Activated CD4-positive, alpha-beta T cell treated with anti-CD3 and anti-CD28 coated beads, Interleukin-2, amount 10 ng/mL, durations not matched to agents 24 days and 14 days (primary cell): ENCODE measurements at regions not wholly inside any gene's neighbourhood (a gene's known extent, or its start where the extent isn't known, plus 50 kb on each side); places are given as distances from the start of the nearest gene placed in this dataset.

Experiments
- DNase-seq: peaks from one replicate; pipeline ENCODE4 v3.0.0; 2022
- H3K27ac Mint-ChIP-seq: one replicate; pipeline ENCODE4 v1.8.0; 2022; ENCODE audit warnings: mild to moderate bottlenecking, mixed read lengths
- H3K27me3 Mint-ChIP-seq: one replicate; pipeline ENCODE4 v1.8.0; 2022; ENCODE audit warnings: mixed read lengths
- H3K36me3 Mint-ChIP-seq: one replicate; pipeline ENCODE4 v1.8.0; 2022; ENCODE audit warnings: low read depth, mild to moderate bottlenecking, mixed read lengths
- H3K4me1 Mint-ChIP-seq: one replicate; pipeline ENCODE4 v1.8.0; 2021; ENCODE audit warnings: mixed read lengths
- H3K4me3 Mint-ChIP-seq: one replicate; pipeline ENCODE4 v1.8.0; 2022; ENCODE audit warnings: mild to moderate bottlenecking, moderate library complexity, mixed read lengths
- H3K9me3 Mint-ChIP-seq: one replicate; pipeline ENCODE4 v1.8.0; 2021; ENCODE audit warnings: mixed read lengths
- intact Hi-C: fragments of 100-400 bp; cut with micrococcal nuclease; formaldehyde crosslinking; loops from one replicate; pipeline ENCODE4 v1.15.1; 2023

DNA sequence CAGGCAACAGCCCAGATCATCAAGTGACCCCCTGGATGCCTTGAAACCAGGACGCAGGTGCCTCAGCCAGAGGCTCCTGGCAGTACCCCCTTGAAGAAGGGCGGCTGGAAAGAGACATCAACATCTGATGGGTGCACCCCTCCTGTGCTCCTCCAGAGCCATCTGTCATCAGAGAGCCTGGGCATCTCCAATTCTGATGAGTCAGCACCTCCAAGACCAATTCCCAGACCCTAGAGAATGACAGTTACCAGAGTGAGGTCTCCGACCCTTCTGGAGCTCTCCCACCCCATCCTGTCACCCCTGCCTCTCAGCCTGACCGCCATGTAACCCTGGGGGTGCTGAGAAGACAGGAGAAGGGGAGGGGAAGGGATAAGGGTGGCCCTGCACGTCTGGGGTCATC lies 433.7 kb downstream of the SOX9 start:
- Mint-ChIP-seq H3K9me3 (no peaks in the 10 kb centered on the region), H3K27me3 (no peaks in the 10 kb centered on the region), H3K4me1 (no peaks in the 10 kb centered on the region), H3K4me3 (no peak overlapping the region), H3K36me3 (no peaks in the 10 kb centered on the region), H3K27ac (no peak overlapping the region)
- intact Hi-C loops: no loop called here
- no peak for DNase-seq

DNA sequence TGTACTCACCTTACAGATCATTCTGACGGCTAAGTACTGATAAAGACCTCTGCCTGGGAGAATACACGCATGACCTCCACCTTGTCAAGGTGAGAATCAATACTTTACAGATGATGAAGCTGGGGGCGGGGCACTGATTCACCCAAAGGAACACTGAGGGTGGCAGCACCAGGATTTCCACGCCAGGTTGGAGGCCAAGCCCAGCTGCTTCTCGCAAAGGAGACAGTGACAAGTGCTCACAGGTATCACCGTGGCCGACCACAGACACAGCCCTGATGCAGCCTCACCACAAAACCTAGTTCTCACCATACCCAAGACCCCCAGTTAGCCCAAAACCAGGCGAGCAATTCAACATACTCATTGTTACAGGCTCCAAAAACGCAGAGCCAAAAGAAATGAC lies 434.2 kb downstream of the SOX9 start:
- DNase-seq: no peak
- no peaks in the 10 kb centered on the region for H3K27me3 Mint-ChIP-seq
- H3K4me1 Mint-ChIP-seq: no peaks in the 10 kb centered on the region
- H3K4me3 Mint-ChIP-seq: no peak overlapping the region
- intact Hi-C loops: loop anchor here (5.0 kb wide), 1 partner anchor 637 kb away; the partner anchor contains the start of gene COG1
- H3K36me3 Mint-ChIP-seq: no peaks in the 10 kb centered on the region
- H3K9me3 Mint-ChIP-seq: no peaks in the 10 kb centered on the region
- H3K27ac Mint-ChIP-seq: no peak overlapping the region

DNA sequence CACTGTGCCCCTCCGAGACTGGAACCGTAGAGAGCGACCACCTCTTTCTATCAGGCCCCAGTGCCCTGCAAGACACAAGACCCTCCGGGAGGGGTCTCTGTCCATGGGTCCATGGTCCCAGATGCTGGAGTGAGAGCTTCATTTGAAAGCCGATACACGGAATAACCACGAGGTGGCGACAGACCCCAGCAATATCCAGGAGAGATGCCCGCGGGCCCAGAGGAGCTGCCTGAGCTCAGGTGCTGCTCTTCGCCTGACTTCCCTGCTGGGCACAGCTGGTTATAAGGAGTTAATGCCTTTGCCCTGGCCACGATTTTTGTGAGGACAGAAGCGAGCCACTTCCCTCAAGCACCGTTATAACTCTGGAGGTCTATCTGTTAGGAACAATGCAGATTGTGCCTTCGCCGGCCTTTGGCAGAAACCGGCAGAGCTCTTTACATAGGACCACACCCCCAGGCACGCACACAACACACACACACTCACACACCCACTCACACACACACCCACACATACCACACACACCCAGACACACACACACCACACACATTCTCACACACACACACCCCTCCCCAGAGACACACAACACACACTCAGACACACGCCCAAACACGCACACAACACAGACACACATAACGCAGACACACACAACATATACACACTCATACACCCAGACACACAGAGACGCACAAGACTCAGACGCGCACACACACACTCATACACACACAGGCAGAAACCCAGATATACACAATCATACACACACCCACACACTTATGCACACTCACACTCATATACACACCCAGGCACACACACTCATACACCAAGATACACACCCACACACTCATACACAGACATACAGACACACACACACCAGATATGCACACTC lies 436.4 kb downstream of the SOX9 start:
- H3K4me3 Mint-ChIP-seq: no peak overlapping the region
- intact Hi-C loops: loop anchor here (2.0 to 5.0 kb wide), 3 partner anchors 430 to 635 kb away; partner anchors contain the start of gene COG1
- peak; percentile 90 for DNase-seq
- H3K9me3 Mint-ChIP-seq: no peaks in the 10 kb centered on the region
- H3K27me3 Mint-ChIP-seq: no peaks in the 10 kb centered on the region
- H3K4me1 Mint-ChIP-seq: no peaks in the 10 kb centered on the region
- H3K27ac Mint-ChIP-seq: no peak overlapping the region
- no peaks in the 10 kb centered on the region for H3K36me3 Mint-ChIP-seq

DNA sequence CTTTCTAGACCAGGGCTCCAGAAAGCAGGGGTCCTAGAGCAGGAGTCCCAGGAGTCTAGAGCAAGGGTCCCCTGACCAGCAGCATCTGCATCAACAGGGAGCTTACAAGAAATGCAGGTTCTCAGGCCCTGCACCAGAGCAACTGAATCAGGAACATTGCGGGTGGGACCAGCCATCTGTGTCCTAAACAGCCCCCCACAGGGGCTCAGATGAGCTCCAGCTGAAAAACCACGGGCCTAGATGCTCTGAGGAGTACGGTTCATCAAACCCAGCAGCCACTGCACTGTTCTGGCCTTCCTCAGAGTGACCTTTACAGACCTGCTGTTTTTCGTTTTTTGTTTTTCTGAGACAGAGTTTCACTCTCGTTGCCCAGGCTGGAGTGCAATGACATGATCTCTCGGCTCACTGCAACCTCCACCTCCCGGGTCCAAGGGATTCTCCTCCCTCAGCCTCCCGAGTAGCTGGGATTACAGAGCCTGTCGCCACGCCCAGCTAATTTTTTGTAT lies 438.2 kb downstream of the SOX9 start:
- Mint-ChIP-seq H3K27me3 (peaks cover under 1% of the 10 kb centered on the region), H3K36me3 (no peaks in the 10 kb centered on the region), H3K27ac (no peak overlapping the region), H3K4me1 (no peaks in the 10 kb centered on the region), H3K9me3 (no peaks in the 10 kb centered on the region), H3K4me3 (no peak overlapping the region)
- intact Hi-C loops: loop anchor here (5.0 kb wide), 1 partner anchor 633 kb away; the partner anchor contains the start of gene COG1
- no peak for DNase-seq

DNA sequence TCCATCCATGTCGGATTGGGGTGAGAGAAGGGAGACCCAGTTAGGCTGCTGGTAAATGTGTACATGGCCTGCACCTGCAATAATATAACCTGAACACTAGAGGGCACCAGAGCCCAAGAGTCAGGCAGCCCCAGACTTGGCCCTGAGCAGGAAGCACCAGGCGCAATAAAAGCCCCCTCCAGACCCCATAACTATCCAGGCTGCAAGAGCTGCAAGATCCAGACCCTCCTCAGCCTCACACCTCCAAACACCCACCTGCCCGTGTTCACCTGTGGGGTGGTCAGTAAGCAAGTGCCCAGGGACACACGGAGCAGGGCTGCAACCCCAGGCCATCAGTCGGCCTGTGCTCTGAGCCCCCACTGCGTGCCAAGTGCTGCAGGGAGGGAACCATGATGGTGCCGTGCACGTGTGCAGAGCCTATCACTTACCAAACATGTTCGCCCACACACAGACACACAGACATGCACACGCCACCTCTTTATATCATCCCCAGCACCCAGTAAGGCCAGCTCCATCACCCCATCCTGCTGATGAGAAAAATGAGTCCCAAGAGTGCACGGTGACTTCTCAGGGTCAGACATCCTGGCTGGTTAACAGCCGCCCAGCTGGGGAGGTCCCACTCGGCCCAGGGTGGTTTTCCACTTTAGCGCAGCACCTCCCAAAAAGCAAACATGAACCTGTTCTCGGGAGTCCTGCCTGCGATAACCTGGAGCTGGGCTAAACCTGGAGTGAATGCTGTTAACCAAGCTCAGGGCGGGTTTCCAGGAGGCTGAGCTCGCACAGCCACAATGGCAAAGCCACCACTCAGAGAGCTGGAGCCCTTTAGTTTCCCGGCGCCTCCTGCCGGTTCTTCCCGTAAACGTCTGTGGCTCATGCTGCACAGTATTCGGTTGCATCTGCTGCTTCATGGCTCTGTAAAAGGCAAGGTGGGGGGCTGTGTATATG lies 439.8 kb downstream of the SOX9 start:
- Mint-ChIP-seq H3K36me3 (no peaks in the 10 kb centered on the region), H3K9me3 (no peaks in the 10 kb centered on the region), H3K4me1 (no peaks in the 10 kb centered on the region), H3K4me3 (no peak overlapping the region), H3K27me3 (peaks cover 2% of the 10 kb centered on the region), H3K27ac (no peak overlapping the region)
- intact Hi-C loops: loop anchor here (1.0 to 2.0 kb wide), 3 partner anchors 30 to 810 kb away; no protein-coding TSS in a partner anchor
- peak; percentile 86 for DNase-seq

DNA sequence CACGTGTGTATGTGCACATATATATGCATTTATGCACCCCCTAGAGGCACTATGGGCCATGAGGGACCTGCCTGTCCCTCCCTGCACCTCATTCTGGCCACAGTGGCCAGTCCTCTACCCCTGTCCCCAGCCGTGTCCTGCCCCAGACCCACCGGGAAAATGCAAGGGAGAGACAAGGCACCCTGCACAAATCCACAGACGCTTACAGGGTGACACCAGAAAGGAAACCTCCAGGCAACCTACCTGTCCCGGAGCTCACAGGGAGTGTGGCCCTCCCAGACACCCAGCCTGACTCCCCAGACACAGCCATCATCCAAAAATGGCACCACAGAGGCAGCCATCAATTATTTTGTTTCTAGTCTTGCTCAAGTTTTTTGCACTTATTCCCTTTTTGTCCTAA lies 440.4 kb downstream of the SOX9 start:
- peaks cover 2% of the 10 kb centered on the region for H3K27me3 Mint-ChIP-seq
- H3K4me3 Mint-ChIP-seq: no peak overlapping the region
- intact Hi-C loops: loop anchor here (2.0 kb wide), 1 partner anchor 30 kb away; no protein-coding TSS in a partner anchor
- no peak for DNase-seq
- H3K27ac Mint-ChIP-seq: no peak overlapping the region
- H3K36me3 Mint-ChIP-seq: no peaks in the 10 kb centered on the region
- H3K4me1 Mint-ChIP-seq: no peaks in the 10 kb centered on the region
- no peaks in the 10 kb centered on the region for H3K9me3 Mint-ChIP-seq

DNA sequence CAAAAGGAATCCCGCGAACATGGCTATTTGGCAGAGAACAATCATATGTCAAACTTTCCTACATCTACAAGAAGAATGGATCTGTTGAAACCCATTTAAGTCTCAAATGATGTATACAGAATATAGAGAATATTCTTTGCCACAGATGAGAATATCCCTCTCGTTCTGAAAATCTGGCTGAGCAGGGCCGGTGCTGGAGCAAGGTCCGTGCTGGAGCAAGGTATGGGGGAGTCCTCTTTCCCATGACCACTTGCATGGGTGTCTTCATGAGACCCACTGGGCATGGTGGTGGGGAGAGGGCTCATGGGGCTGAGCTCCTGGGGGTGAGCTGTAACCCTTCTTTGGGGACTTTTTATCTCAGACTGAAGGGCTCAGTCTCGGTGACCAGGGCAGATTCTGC lies 440.9 kb downstream of the SOX9 start:
- Mint-ChIP-seq H3K27me3 (peaks cover 3% of the 10 kb centered on the region), H3K27ac (no peak overlapping the region), H3K9me3 (no peaks in the 10 kb centered on the region), H3K36me3 (no peaks in the 10 kb centered on the region), H3K4me1 (peaks cover 3% of the 10 kb centered on the region), H3K4me3 (no peak overlapping the region)
- intact Hi-C loops: loop anchor here (2.0 kb wide), 1 partner anchor 29 kb away; no protein-coding TSS in a partner anchor
- no peak for DNase-seq

DNA sequence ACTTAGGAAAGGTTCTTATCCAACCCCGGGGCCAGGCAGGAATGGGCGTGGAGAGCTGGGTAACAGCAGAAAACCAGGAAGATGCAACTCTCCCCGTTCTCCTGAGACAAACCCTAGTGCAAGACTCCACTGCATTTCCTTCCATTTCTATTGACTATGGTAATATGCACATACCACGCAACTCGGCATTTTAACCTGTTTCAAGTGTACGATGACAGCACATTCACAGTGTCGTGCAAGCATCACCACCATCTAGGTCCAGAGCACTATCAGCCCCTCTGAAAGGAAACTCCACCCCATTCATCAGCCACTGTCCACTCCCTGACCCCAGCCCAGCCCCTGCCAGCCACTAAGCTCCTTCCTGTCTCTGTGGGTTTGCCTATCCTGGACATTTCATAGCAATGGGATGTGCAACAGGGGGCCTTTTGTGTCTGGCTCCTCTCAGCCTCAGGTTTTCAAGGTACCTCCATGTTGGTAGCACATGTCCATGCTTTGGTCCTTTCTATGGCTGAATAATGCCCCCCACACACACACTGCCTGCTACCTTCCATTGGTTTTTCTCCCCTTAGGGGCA lies 441.9 kb downstream of the SOX9 start:
- H3K4me1 Mint-ChIP-seq: peaks cover 10% of the 10 kb centered on the region
- no peaks in the 10 kb centered on the region for H3K9me3 Mint-ChIP-seq
- no peaks in the 10 kb centered on the region for H3K36me3 Mint-ChIP-seq
- no peak overlapping the region for H3K27ac Mint-ChIP-seq
- no peak overlapping the region for H3K4me3 Mint-ChIP-seq
- DNase-seq: no peak
- peaks cover 4% of the 10 kb centered on the region for H3K27me3 Mint-ChIP-seq
- intact Hi-C loops: no loop called here

DNA sequence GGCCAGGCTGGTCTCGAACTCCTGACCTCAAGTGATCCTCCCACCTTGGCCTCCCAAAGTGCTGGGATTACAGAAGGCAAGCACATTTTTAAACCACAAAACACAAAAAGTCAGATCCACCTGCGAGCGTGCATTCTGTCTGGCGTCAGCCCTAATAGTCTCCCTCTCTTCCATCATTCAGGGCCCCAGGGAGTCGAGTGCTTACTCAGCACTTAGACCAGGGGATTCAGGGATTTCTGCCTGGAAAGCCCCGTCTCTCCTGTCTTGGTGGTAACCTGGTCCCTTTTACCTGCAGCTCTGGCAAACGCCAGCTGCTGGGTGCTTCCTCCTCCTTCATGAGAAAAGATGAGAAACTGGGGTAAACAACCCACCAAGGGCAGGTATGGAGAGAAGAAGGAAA lies 443.1 kb downstream of the SOX9 start:
- H3K9me3 Mint-ChIP-seq: no peaks in the 10 kb centered on the region
- H3K27me3 Mint-ChIP-seq: peaks cover 4% of the 10 kb centered on the region
- no peaks in the 10 kb centered on the region for H3K36me3 Mint-ChIP-seq
- no peak overlapping the region for H3K27ac Mint-ChIP-seq
- no peak overlapping the region for H3K4me3 Mint-ChIP-seq
- peaks cover 10% of the 10 kb centered on the region for H3K4me1 Mint-ChIP-seq
- no peak for DNase-seq
- intact Hi-C loops: no loop called here

DNA sequence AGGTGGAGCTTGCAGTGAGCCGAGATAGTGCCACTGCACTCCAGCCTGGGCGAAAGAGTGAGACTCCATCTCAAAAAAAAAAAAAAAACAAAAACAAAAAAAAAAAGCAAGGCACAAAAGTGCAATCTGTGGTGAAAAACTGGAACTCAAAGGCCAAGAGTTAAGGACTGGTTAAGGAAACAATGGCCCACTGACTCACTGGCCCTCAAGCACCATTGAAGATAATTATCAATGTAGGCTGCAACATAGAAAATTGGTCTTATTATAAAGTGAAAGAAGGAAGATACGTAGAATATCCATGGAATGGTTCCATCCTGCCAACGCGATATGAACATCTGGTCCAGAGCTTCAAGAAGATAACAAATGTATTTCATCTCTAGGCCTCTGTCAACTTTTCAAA lies 444.2 kb downstream of the SOX9 start:
- H3K4me1 Mint-ChIP-seq: peaks cover 10% of the 10 kb centered on the region
- H3K36me3 Mint-ChIP-seq: no peaks in the 10 kb centered on the region
- H3K9me3 Mint-ChIP-seq: no peaks in the 10 kb centered on the region
- no peak for DNase-seq
- peaks cover 4% of the 10 kb centered on the region for H3K27me3 Mint-ChIP-seq
- no peak overlapping the region for H3K27ac Mint-ChIP-seq
- no peak overlapping the region for H3K4me3 Mint-ChIP-seq
- intact Hi-C loops: no loop called here

DNA sequence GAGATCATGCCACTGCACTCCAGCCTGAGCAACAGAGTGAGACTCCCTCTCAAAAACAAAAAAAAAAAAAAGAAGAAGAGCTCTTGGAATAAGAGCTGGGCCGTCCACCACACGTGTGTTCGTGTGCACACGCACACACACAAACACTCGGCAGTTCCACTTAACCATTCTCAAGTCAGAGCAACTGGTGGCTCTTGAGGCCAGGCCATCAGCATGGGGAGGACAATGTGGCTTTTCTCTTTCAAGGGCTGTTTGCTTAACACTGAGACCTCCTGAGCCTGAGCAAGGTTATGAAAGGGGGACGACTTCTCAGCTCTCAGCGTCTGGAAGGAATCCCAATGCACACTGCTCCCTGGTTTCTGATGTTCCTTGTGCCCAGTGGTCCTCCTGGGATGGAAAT lies 444.9 kb downstream of the SOX9 start:
- no peaks in the 10 kb centered on the region for H3K36me3 Mint-ChIP-seq
- peaks cover 4% of the 10 kb centered on the region for H3K27me3 Mint-ChIP-seq
- no peaks in the 10 kb centered on the region for H3K9me3 Mint-ChIP-seq
- H3K4me3 Mint-ChIP-seq: no peak overlapping the region
- DNase-seq: no peak
- H3K4me1 Mint-ChIP-seq: peaks cover 10% of the 10 kb centered on the region
- intact Hi-C loops: no loop called here
- no peak overlapping the region for H3K27ac Mint-ChIP-seq

DNA sequence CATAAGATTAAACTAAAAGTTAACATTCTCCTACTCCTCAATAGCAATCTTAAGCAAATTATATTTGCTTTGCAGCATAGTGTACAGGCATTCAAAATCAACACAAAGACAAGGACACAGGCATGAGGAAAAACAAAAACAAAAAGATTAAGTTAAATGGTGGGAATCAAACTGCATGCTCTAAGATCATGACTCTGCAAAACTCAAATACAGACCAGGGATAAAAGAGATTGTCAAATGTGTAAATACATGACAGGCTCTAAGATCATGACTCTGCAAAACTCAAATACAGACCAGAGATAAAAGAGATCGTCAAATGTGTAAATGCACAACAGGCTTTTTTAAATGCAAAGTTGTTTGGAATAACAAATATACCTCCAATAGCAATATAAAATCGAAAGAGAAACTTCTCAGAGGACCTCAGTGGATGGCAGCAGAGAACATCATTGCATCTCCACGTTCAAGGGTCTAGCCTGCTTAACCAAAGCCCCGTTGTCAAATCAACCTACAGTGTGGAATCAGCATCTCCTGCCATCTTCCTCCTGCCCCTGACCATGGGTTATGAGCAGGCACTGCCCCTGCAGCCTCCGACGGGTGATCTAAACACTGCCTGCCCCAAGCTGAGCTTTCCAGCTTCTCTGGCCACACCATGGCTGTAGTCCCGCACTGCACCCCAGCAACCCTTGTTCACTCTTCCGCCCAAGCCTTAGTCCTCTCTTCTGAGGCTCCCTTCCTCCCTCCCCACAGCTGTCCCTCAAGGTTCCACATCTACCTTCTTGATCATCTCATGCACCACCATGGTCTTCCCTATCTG lies 446.1 kb downstream of the SOX9 start:
- no peak for DNase-seq
- H3K36me3 Mint-ChIP-seq: no peaks in the 10 kb centered on the region
- H3K27me3 Mint-ChIP-seq: peaks cover 4% of the 10 kb centered on the region
- peaks cover 10% of the 10 kb centered on the region for H3K4me1 Mint-ChIP-seq
- H3K4me3 Mint-ChIP-seq: peak overlapping the region; percentile 6
- intact Hi-C loops: no loop called here
- H3K27ac Mint-ChIP-seq: no peak overlapping the region
- no peaks in the 10 kb centered on the region for H3K9me3 Mint-ChIP-seq

DNA sequence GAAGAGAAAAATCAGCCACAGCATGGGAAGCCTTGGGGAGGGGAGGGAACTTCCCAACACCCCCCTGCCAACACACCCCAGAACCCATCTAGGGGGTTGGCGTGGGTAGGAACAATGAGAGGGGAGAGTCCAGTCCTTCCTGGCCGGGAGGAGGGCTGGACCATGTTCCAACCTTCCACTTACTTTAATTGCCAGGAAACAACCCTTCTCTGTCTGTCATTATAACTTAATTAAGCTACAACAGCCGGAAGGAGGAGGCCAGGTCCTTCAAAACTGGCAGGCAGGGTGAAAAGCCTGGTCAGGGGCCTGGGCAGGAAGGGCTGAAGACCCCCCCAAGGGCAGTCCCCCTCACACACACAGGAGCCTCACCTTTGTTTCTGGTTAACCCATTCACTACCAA lies 447.0 kb downstream of the SOX9 start:
- H3K27me3 Mint-ChIP-seq: peaks cover 4% of the 10 kb centered on the region
- H3K4me1 Mint-ChIP-seq: peaks cover 10% of the 10 kb centered on the region
- no peak for DNase-seq
- H3K4me3 Mint-ChIP-seq: no peak overlapping the region
- H3K36me3 Mint-ChIP-seq: no peaks in the 10 kb centered on the region
- intact Hi-C loops: no loop called here
- H3K27ac Mint-ChIP-seq: no peak overlapping the region
- H3K9me3 Mint-ChIP-seq: no peaks in the 10 kb centered on the region
